K562 (cell line): ENCODE measurements at regions not wholly inside any gene's neighbourhood (a gene's known extent, or its start where the extent isn't known, plus 50 kb on each side); places are given as distances from the start of the nearest gene placed in this dataset.

Experiments
- C11orf30 ChIP-seq: fragments of 450-650 bp; IDR thresholded peaks from 2 replicates; pipeline ENCODE4 v1.6.1; 2016; ENCODE audit warnings: low read depth, mild to moderate bottlenecking
- FIP1L1 ChIP-seq: fragments of 200-400 bp; formaldehyde crosslinking; IDR thresholded peaks from 2 replicates; pipeline ENCODE4 v1.6.1; 2018; ENCODE audit warnings: mild to moderate bottlenecking, low read depth, low read length; ENCODE audit not compliant: poor library complexity, severe bottlenecking
- SMAD3 ChIP-seq: fragments of 450-650 bp; formaldehyde crosslinking; conservative IDR thresholded peaks from 2 replicates; pipeline ENCODE4 v1.4.0; 2020; ENCODE audit warnings: mild to moderate bottlenecking
- TEAD2 ChIP-seq: fragments of 450-650 bp; IDR thresholded peaks from 2 replicates; pipeline ENCODE4 v1.6.1; 2016; ENCODE audit warnings: missing genetic modification characterization, control low read depth, missing compliant biosample characterization
- ZNF780A ChIP-seq: fragments of 250-450 bp; sonication (Bioruptor Pico); IDR thresholded peaks from 2 replicates; pipeline ENCODE4 v1.5.0; 2021; ENCODE audit warnings: mild to moderate bottlenecking
- ZSCAN32 ChIP-seq: fragments of 450-650 bp; formaldehyde crosslinking; IDR thresholded peaks from 2 replicates; pipeline ENCODE4 v1.4.0; 2020; ENCODE audit warnings: mild to moderate bottlenecking, moderate library complexity
- TF ChIP-seq, protein P1 (sequence below): IDR thresholded peaks from 3 replicates; pipeline ENCODE4 v1.6.1; 2011; ENCODE audit warnings: borderline replicate concordance, mild to moderate bottlenecking; ENCODE audit not compliant: insufficient read length, insufficient read depth
- TF ChIP-seq, protein P2 (sequence below): sonication (generic); formaldehyde crosslinking; IDR thresholded peaks from 2 replicates; pipeline ENCODE4 v1.8.1; 2023; ENCODE audit warnings: mild to moderate bottlenecking, missing genetic modification reagents
- TF ChIP-seq, protein P3 (sequence below): fragments of 250-450 bp; sonication (Bioruptor Pico); IDR thresholded peaks from 2 replicates; pipeline ENCODE4 v1.5.0; 2022; ENCODE audit warnings: mild to moderate bottlenecking
- TF ChIP-seq, protein P4 (sequence below): fragments of 250-450 bp; sonication (Bioruptor Pico); IDR thresholded peaks from 2 replicates; pipeline ENCODE4 v1.8.0; 2022; ENCODE audit warnings: moderate library complexity, mild to moderate bottlenecking, inconsistent platforms
- TF ChIP-seq, protein P5 (sequence below): fragments of 250-450 bp; sonication (Bioruptor Pico); IDR thresholded peaks from 2 replicates; pipeline ENCODE4 v1.4.0; 2020; ENCODE audit warnings: mild to moderate bottlenecking, moderate library complexity
- TF ChIP-seq, protein P6 (sequence below), 2 experiments: fragments of 450-650 bp in 1 of 2; sonication (generic) in 1 of 2; formaldehyde crosslinking in 1 of 2; IDR thresholded peaks in 1 of 2; conservative IDR thresholded peaks in 1 of 2; 2 replicates each; pipeline versions ENCODE4 v1.6.1 to v1.8.1; 2016 to 2023; ENCODE audit warnings: mild to moderate bottlenecking in 2 of 2, moderate library complexity in 2 of 2, inconsistent platforms in 1 of 2, missing genetic modification reagents in 1 of 2
- TF ChIP-seq, protein P7 (sequence below): sonication (generic); formaldehyde crosslinking; IDR thresholded peaks from 2 replicates; pipeline ENCODE4 v1.8.1; 2023; ENCODE audit warnings: mild to moderate bottlenecking, missing genetic modification reagents

DNA sequence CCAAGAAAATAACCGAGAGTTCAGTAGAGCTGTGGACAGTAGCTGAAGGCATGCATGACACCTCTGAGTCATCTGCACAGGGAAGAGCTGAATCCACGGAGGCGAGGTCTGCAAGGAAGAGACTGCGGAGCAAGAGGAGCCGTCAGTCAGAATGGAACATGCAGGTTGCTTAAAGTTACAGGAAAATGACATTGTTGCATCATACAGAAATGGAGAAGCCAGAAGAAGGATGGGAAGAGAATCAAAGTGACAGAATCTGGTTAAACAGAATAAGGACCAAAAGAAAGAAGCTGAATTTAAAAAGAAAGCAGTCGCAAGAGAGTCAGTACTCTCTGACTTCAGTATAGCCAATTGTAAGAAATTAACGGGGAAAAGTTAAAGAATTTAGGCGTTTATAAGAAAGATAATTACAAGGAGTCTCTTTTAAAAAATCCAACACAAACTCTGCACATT, 533.8 kb downstream of the ADCYAP1 start (continued):
- TF ChIP-seq, protein P1, sequence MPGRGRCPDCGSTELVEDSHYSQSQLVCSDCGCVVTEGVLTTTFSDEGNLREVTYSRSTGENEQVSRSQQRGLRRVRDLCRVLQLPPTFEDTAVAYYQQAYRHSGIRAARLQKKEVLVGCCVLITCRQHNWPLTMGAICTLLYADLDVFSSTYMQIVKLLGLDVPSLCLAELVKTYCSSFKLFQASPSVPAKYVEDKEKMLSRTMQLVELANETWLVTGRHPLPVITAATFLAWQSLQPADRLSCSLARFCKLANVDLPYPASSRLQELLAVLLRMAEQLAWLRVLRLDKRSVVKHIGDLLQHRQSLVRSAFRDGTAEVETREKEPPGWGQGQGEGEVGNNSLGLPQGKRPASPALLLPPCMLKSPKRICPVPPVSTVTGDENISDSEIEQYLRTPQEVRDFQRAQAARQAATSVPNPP: no peak
- no peak for TF ChIP-seq TEAD2
- TF ChIP-seq SMAD3 (CRISPR knock-in tag): no peak
- peak; percentile 96 for TF ChIP-seq ZSCAN32 (CRISPR knock-in tag)
- TF ChIP-seq, protein P2, sequence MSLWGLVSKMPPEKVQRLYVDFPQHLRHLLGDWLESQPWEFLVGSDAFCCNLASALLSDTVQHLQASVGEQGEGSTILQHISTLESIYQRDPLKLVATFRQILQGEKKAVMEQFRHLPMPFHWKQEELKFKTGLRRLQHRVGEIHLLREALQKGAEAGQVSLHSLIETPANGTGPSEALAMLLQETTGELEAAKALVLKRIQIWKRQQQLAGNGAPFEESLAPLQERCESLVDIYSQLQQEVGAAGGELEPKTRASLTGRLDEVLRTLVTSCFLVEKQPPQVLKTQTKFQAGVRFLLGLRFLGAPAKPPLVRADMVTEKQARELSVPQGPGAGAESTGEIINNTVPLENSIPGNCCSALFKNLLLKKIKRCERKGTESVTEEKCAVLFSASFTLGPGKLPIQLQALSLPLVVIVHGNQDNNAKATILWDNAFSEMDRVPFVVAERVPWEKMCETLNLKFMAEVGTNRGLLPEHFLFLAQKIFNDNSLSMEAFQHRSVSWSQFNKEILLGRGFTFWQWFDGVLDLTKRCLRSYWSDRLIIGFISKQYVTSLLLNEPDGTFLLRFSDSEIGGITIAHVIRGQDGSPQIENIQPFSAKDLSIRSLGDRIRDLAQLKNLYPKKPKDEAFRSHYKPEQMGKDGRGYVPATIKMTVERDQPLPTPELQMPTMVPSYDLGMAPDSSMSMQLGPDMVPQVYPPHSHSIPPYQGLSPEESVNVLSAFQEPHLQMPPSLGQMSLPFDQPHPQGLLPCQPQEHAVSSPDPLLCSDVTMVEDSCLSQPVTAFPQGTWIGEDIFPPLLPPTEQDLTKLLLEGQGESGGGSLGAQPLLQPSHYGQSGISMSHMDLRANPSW (CRISPR knock-in tag): no peak
- TF ChIP-seq C11orf30: no peak
- no peak for TF ChIP-seq ZNF780A (CRISPR knock-in tag)
- TF ChIP-seq, protein P3, sequence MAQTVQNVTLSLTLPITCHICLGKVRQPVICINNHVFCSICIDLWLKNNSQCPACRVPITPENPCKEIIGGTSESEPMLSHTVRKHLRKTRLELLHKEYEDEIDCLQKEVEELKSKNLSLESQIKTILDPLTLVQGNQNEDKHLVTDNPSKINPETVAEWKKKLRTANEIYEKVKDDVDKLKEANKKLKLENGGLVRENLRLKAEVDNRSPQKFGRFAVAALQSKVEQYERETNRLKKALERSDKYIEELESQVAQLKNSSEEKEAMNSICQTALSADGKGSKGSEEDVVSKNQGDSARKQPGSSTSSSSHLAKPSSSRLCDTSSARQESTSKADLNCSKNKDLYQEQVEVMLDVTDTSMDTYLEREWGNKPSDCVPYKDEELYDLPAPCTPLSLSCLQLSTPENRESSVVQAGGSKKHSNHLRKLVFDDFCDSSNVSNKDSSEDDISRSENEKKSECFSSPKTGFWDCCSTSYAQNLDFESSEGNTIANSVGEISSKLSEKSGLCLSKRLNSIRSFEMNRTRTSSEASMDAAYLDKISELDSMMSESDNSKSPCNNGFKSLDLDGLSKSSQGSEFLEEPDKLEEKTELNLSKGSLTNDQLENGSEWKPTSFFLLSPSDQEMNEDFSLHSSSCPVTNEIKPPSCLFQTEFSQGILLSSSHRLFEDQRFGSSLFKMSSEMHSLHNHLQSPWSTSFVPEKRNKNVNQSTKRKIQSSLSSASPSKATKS (CRISPR knock-in tag): no peak
- TF ChIP-seq, protein P4, sequence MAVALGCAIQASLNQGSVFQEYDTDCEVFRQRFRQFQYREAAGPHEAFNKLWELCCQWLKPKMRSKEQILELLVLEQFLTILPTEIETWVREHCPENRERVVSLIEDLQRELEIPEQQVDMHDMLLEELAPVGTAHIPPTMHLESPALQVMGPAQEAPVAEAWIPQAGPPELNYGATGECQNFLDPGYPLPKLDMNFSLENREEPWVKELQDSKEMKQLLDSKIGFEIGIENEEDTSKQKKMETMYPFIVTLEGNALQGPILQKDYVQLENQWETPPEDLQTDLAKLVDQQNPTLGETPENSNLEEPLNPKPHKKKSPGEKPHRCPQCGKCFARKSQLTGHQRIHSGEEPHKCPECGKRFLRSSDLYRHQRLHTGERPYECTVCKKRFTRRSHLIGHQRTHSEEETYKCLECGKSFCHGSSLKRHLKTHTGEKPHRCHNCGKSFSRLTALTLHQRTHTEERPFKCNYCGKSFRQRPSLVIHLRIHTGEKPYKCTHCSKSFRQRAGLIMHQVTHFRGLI (CRISPR knock-in tag): peak; percentile 20; the same call in 1 of the 2 replicates
- TF ChIP-seq, protein P5, sequence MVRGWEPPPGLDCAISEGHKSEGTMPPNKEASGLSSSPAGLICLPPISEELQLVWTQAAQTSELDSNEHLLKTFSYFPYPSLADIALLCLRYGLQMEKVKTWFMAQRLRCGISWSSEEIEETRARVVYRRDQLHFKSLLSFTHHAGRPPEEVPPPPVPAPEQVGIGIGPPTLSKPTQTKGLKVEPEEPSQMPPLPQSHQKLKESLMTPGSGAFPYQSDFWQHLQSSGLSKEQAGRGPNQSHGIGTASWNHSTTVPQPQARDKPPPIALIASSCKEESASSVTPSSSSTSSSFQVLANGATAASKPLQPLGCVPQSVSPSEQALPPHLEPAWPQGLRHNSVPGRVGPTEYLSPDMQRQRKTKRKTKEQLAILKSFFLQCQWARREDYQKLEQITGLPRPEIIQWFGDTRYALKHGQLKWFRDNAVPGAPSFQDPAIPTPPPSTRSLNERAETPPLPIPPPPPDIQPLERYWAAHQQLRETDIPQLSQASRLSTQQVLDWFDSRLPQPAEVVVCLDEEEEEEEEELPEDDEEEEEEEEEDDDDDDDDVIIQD (CRISPR knock-in tag): no peak
- TF ChIP-seq, protein P6, sequence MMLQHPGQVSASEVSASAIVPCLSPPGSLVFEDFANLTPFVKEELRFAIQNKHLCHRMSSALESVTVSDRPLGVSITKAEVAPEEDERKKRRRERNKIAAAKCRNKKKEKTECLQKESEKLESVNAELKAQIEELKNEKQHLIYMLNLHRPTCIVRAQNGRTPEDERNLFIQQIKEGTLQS (IDR thresholded peaks at IDR 0.05): peak; percentile 96
- TF ChIP-seq, protein P6 (CRISPR knock-in tag; conservative IDR thresholded peaks at IDR 0.05): no peak
- TF ChIP-seq, protein P7, sequence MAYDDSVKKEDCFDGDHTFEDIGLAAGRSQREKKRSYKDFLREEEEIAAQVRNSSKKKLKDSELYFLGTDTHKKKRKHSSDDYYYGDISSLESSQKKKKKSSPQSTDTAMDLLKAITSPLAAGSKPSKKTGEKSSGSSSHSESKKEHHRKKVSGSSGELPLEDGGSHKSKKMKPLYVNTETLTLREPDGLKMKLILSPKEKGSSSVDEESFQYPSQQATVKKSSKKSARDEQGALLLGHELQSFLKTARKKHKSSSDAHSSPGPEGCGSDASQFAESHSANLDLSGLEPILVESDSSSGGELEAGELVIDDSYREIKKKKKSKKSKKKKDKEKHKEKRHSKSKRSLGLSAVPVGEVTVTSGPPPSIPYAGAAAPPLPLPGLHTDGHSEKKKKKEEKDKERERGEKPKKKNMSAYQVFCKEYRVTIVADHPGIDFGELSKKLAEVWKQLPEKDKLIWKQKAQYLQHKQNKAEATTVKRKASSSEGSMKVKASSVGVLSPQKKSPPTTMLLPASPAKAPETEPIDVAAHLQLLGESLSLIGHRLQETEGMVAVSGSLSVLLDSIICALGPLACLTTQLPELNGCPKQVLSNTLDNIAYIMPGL (CRISPR knock-in tag): no peak
- no peak for TF ChIP-seq FIP1L1
